ENCODE measurements at regions not wholly inside any gene's neighbourhood (a gene's known extent, or its start where the extent isn't known, plus 50 kb on each side); places are given as distances from the start of the nearest gene placed in this dataset.

DNA sequence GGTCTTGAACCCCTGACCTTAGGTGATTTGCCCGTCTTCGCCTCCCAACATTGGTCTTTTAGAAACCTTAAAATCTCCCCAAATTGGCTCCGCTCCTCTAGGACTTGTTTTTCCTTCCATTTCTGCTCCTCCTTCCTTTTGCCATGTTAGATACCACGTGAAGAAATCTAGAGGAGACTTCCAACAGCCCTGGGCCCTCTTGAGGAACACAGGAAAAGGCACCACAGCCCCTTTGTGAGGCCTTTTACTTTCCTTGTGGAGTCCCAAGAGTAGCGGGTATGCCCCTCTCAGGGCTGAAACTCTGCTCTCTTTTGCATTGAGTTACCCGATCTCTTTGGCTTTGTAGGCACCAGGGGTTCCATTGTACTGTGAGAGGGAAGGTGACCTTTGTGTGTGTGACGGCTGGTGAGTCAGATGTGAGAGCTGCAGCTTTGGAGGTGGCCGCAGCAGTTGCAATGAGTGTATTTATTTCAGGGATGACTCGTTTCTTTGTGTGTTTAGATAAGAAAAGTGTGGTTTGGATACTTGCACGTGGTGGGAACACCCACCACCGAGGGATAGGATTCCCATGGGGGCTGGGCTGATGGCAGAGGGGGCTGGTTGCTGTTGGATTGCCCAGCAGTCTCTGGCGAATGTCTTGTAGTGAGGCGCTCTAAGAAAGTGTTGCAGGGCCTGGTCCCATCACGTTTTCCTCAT is 218.4 kb upstream of the HS6ST1 start (continued):
- TF ChIP-seq, protein P1, sequence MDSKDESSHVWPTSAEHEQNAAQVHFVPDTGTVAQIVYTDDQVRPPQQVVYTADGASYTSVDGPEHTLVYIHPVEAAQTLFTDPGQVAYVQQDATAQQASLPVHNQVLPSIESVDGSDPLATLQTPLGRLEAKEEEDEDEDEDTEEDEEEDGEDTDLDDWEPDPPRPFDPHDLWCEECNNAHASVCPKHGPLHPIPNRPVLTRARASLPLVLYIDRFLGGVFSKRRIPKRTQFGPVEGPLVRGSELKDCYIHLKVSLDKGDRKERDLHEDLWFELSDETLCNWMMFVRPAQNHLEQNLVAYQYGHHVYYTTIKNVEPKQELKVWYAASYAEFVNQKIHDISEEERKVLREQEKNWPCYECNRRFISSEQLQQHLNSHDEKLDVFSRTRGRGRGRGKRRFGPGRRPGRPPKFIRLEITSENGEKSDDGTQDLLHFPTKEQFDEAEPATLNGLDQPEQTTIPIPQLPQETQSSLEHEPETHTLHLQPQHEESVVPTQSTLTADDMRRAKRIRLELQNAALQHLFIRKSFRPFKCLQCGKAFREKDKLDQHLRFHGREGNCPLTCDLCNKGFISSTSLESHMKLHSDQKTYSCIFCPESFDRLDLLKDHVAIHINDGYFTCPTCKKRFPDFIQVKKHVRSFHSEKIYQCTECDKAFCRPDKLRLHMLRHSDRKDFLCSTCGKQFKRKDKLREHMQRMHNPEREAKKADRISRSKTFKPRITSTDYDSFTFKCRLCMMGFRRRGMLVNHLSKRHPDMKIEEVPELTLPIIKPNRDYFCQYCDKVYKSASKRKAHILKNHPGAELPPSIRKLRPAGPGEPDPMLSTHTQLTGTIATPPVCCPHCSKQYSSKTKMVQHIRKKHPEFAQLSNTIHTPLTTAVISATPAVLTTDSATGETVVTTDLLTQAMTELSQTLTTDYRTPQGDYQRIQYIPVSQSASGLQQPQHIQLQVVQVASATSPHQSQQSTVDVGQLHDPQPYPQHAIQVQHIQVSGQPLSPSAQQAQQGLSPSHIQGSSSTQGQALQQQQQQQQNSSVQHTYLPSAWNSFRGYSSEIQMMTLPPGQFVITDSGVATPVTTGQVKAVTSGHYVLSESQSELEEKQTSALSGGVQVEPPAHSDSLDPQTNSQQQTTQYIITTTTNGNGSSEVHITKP (IDR thresholded peaks at IDR 0.05; ENCODE audit: partially characterized antibody): no peak
- TF ChIP-seq TCF3 (CRISPR knock-in tag; IDR thresholded peaks at IDR 0.05): peak; percentile 16; the same call in 1 of the 2 replicates
- TF ChIP-seq NFYB (IDR thresholded peaks at IDR 0.05; ENCODE audit: extremely low read depth, insufficient read length): no peak
- no peak for TF ChIP-seq ZZZ3 (IDR thresholded peaks at IDR 0.05)
- TF ChIP-seq ZBTB11 (CRISPR knock-in tag; IDR thresholded peaks at IDR 0.05): peak in 1 of 3 experiments; percentile 32; a peak in 1 of 6 replicates
- TF ChIP-seq, protein P2, sequence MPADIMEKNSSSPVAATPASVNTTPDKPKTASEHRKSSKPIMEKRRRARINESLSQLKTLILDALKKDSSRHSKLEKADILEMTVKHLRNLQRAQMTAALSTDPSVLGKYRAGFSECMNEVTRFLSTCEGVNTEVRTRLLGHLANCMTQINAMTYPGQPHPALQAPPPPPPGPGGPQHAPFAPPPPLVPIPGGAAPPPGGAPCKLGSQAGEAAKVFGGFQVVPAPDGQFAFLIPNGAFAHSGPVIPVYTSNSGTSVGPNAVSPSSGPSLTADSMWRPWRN (IDR thresholded peaks at IDR 0.05; ENCODE audit: low read depth): no peak
- TF ChIP-seq ZNF561 (CRISPR knock-in tag; conservative IDR thresholded peaks at IDR 0.05): no peak
- no peak for TF ChIP-seq E2F3 (CRISPR knock-in tag; IDR thresholded peaks at IDR 0.05)
- no peak for TF ChIP-seq WHSC1 (IDR thresholded peaks at IDR 0.05; ENCODE audit: low read length)
- 0 out of 2 replicates have a peak, but pooled peaks have one; percentile 37 for TF ChIP-seq ZNF175 (CRISPR knock-in tag; IDR thresholded peaks at IDR 0.05; ENCODE audit: low read depth)
- no peak for TF ChIP-seq LCOR (CRISPR knock-in tag; IDR thresholded peaks at IDR 0.05)
- no peak for TF ChIP-seq TSHZ1 (CRISPR knock-in tag; IDR thresholded peaks at IDR 0.05)
